HepG2 (cell line): ENCODE measurements at regions not wholly inside any gene's neighbourhood (a gene's known extent, or its start where the extent isn't known, plus 50 kb on each side); places are given as distances from the start of the nearest gene placed in this dataset.

Source experiments
- ATAC-seq: fragments of 200-7000 bp; cut with Tn5 transposase; 3 replicates; pipeline ENCODE4 v1.9.1; 2020; ENCODE audit warnings: mild to moderate bottlenecking, moderate library complexity
- BruUV-seq: library from RNA; stranded (reverse); fragments of 400-500 nt; replicated peaks from 2 replicates; lab custom pipeline; 2021; lab: Mats Ljungman, UMichigan
- CTCF ChIA-PET: fragments of 300-600 bp; formaldehyde crosslinking; extraction: SDS; loops from one replicate; lab custom pipeline; 2021; ENCODE audit warnings: low total read pairs, inconsistent platforms, low intra/inter-chr PET ratio; lab: Yijun Ruan, JAX
- POLR2A ChIA-PET: fragments of 350-600 bp; sonication (Branson Sonifier 250); formaldehyde crosslinking; loops from one replicate; lab custom pipeline; 2020; ENCODE audit warnings: antibody characterized with exemption, inconsistent platforms; lab: Yijun Ruan, JAX
- DNase-seq: peaks from one replicate; pipeline ENCODE4 v3.0.0-alpha.2; 2015; ENCODE audit warnings: low spot score
- FAIRE-seq: peaks from 3 replicates; lab custom pipeline; 2011; peaks lifted over from hg19 to GRCh38; lab: Jason Lieb, UNC
- H2AFZ ChIP-seq: one replicate; pipeline ENCODE4 v1.6.1; 2011; ENCODE audit warnings: low read length, inconsistent platforms
- H3K27ac ChIP-seq: fragments of 300-600 bp; 3 replicates; pipeline ENCODE4 v1.8.0; 2011; ENCODE audit warnings: mixed run types, mild to moderate bottlenecking, mixed read lengths, low read length, inconsistent platforms; ENCODE audit not compliant: insufficient read depth; ENCODE audit errors: extremely low read length
- H3K27me3 ChIP-seq, 2 experiments: fragments of 200-600 bp in 1 of 2; 2 replicates in 1 of 2; 3 replicates in 1 of 2; pipeline versions ENCODE4 v1.6.0 to v1.8.0; 2011; ENCODE audit warnings: low read length in 2 of 2, mild to moderate bottlenecking in 2 of 2, moderate library complexity in 2 of 2, inconsistent platforms in 1 of 2; ENCODE audit not compliant: insufficient read depth in 2 of 2, control insufficient read depth in 1 of 2
- H3K36me3 ChIP-seq, 2 experiments: fragments of 200-600 bp in 1 of 2; replicated peaks in 1 of 2; 2 replicates in 1 of 2; 3 replicates in 1 of 2; pipeline versions ENCODE4 v1.5.1 to v1.8.0; 2011; ENCODE audit warnings: low read length in 2 of 2, inconsistent platforms in 1 of 2; ENCODE audit not compliant: insufficient read depth in 2 of 2, control insufficient read depth in 1 of 2
- H3K4me1 ChIP-seq: 2 replicates; pipeline ENCODE4 v1.5.1; 2012; ENCODE audit warnings: low read length, inconsistent platforms; ENCODE audit not compliant: insufficient read depth
- H3K4me2 ChIP-seq: 2 replicates; pipeline ENCODE4 v1.6.0; 2011; ENCODE audit warnings: low read depth, low read length, inconsistent platforms
- H3K4me3 ChIP-seq, 3 experiments: fragments of 200-600 bp in 1 of 3; sonication (generic), shearing (Covaris generic) in 1 of 3; replicated peaks in 1 of 3; 2 replicates each; pipeline ENCODE4 v1.5.1; 2011 to 2016; ENCODE audit warnings: low read length in 3 of 3, inconsistent platforms in 2 of 3, low read depth in 2 of 3, mild to moderate bottlenecking in 2 of 3, control low read depth in 1 of 3, mixed read lengths in 1 of 3; ENCODE audit not compliant: insufficient read depth in 1 of 3
- H3K79me2 ChIP-seq: one replicate; pipeline ENCODE4 v1.6.1; 2011; ENCODE audit warnings: low read length, inconsistent platforms; ENCODE audit not compliant: insufficient read depth
- H3K9ac ChIP-seq: 2 replicates; pipeline ENCODE4 v1.6.0; 2011; ENCODE audit warnings: mild to moderate bottlenecking, low read depth, low read length, inconsistent platforms; ENCODE audit not compliant: insufficient read depth
- H3K9me3 ChIP-seq: 2 replicates; pipeline ENCODE4 v1.5.1; 2012; ENCODE audit warnings: mild to moderate bottlenecking, low read length
- H4K20me1 ChIP-seq: 2 replicates; pipeline ENCODE4 v1.6.0; 2011; ENCODE audit warnings: inconsistent platforms, mild to moderate bottlenecking, low read length, moderate library complexity; ENCODE audit not compliant: insufficient read depth
- CSRNP2 ChIP-seq: sonication (generic); formaldehyde crosslinking; conservative IDR thresholded peaks from 2 replicates; pipeline ENCODE4 v1.8.0; 2022; ENCODE audit warnings: low read depth, missing genetic modification reagents
- GATA4 ChIP-seq: sonication (generic); IDR thresholded peaks from 2 replicates; pipeline ENCODE4 v1.6.1; 2016; ENCODE audit warnings: antibody characterized with exemption, low read depth, borderline replicate concordance
- HCFC1 ChIP-seq: fragments of 150-350 bp; IDR thresholded peaks from 2 replicates; pipeline ENCODE4 v1.6.1; 2014; ENCODE audit warnings: low read depth, low read length
- HHEX ChIP-seq: IDR thresholded peaks from 2 replicates; pipeline ENCODE4 v1.6.1; 2016; ENCODE audit warnings: control low read depth
- NFE2 ChIP-seq: sonication (generic); formaldehyde crosslinking; IDR thresholded peaks from 2 replicates; pipeline ENCODE4 v1.4.0; 2020; ENCODE audit warnings: missing genetic modification reagents
- NKX3-1 ChIP-seq: sonication (generic); formaldehyde crosslinking; IDR thresholded peaks from 2 replicates; pipeline ENCODE4 v1.5.0; 2020; ENCODE audit warnings: missing genetic modification reagents
- RORA ChIP-seq: sonication (generic); formaldehyde crosslinking; IDR thresholded peaks from 2 replicates; pipeline ENCODE4 v1.5.0; 2020; ENCODE audit warnings: mild to moderate bottlenecking, missing genetic modification reagents, moderate library complexity
- ZNF34 ChIP-seq: sonication (generic); formaldehyde crosslinking; IDR thresholded peaks from 2 replicates; pipeline ENCODE4 v1.4.0; 2020; ENCODE audit warnings: mild to moderate bottlenecking, missing genetic modification reagents, borderline replicate concordance
- ZNF580 ChIP-seq: IDR thresholded peaks from 2 replicates; pipeline ENCODE4 v1.6.1; 2016; ENCODE audit warnings: low read depth, borderline replicate concordance
- ZNF670 ChIP-seq: sonication (generic); formaldehyde crosslinking; IDR thresholded peaks from 2 replicates; pipeline ENCODE4 v1.8.0; 2022; ENCODE audit warnings: mild to moderate bottlenecking, missing genetic modification reagents, borderline replicate concordance
- WGBS: methylation state at CpG from one replicate; pipeline ENCODE4 v1.1.6; 2017; ENCODE audit warnings: low lambda C conversion rate; 5-methylcytosine and 5-hydroxymethylcytosine counted together
- in situ Hi-C: cut with HindIII; loops from 2 replicates; pipeline ENCODE4 v1.10.0; 2017; ENCODE audit warnings: low pct_unique_long_range_greater_than_20kb; ENCODE audit not compliant: extremely low pct_ligation_motif_present
- intact Hi-C: fragments of 100-400 bp; cut with micrococcal nuclease; formaldehyde crosslinking; loops from one replicate; pipeline ENCODE4 v1.10.0; 2022; ENCODE audit not compliant: unreplicated experiment

GRCh38 chr2:51612387-51612786 is 580.5 kb upstream of the NRXN1 start:
- intact Hi-C loops, result no loop called here
- no TSS peak for BruUV-seq

More at GRCh38 chr2:51612387-51612786, 580.5 kb upstream of the NRXN1 start:
- FAIRE-seq, result no peak
- POLR2A ChIA-PET, result no interaction called here
- in situ Hi-C loops, result no loop called here
- H4K20me1 ChIP-seq, result no peaks in the 10 kb centered on the region
- H3K27ac ChIP-seq, result no peak overlapping the region
- H3K79me2 ChIP-seq, result no peaks in the 10 kb centered on the region
- peaks cover 87% of the 10 kb centered on the region for H3K9me3 ChIP-seq
- no peak overlapping the region for H3K4me2 ChIP-seq
- no peaks in the 10 kb centered on the region for H3K27me3 ChIP-seq
- no peak for TF ChIP-seq CSRNP2 (CRISPR knock-in tag)
- TF ChIP-seq ZNF34 (CRISPR knock-in tag), result no peak
- TF ChIP-seq ZNF580 (CRISPR knock-in tag), result no peak
- no peak for TF ChIP-seq GATA4
- no peak for TF ChIP-seq ZNF670 (CRISPR knock-in tag)
- no peak for TF ChIP-seq HHEX (CRISPR knock-in tag)
- TF ChIP-seq NKX3-1, result no peak
- no peak for TF ChIP-seq RORA
- TF ChIP-seq HCFC1, result no peak
- TF ChIP-seq NFE2, result no peak
- H3K9ac ChIP-seq, result no peak overlapping the region
- H3K4me1 ChIP-seq, result no peaks in the 10 kb centered on the region
- no peak overlapping the region for H2AFZ ChIP-seq
- H3K4me3 ChIP-seq, result no peak overlapping the region
- no peaks in the 10 kb centered on the region for H3K36me3 ChIP-seq
- no peak for DNase-seq
- no peak for ATAC-seq
- WGBS, result 1% methylated on average over 3 of the region's 3 CpGs
- CTCF ChIA-PET, result no interaction called here
